ENCODE measurements at regions not wholly inside any gene's neighbourhood (a gene's known extent, or its start where the extent isn't known, plus 50 kb on each side); places are given as distances from the start of the nearest gene placed in this dataset.

DNA sequence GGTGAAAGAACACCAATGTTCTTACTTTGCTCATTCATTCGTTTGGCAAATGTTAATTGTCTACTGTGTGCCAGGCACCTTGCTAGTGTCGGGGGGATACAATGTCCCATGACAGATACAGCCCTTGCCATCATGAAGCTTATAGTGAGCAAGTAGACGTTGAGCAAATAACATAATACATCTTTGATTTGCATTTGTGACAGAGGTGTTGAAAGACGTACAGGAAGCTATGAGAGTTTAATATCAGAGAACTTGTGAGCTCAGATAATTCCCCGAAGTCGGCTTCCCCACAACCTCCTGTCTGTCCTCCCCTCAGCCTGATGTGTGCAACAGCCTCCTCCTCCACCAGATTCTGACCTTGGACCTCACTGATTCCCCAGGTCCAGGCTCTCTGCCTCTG lies 138.0 kb upstream of the SDK2 start:
- ATAC-seq = no peak
- Mint-ChIP-seq H3K36me3 (no peaks in the 10 kb centered on the region), H3K4me1 (no peaks in the 10 kb centered on the region), H3K27ac (no peak overlapping the region), H3K9me3 (no peaks in the 10 kb centered on the region), H3K4me3 (no peak overlapping the region)
- DNase-seq (ENCODE audit: low spot score in 2 of 2) = no peak

DNA sequence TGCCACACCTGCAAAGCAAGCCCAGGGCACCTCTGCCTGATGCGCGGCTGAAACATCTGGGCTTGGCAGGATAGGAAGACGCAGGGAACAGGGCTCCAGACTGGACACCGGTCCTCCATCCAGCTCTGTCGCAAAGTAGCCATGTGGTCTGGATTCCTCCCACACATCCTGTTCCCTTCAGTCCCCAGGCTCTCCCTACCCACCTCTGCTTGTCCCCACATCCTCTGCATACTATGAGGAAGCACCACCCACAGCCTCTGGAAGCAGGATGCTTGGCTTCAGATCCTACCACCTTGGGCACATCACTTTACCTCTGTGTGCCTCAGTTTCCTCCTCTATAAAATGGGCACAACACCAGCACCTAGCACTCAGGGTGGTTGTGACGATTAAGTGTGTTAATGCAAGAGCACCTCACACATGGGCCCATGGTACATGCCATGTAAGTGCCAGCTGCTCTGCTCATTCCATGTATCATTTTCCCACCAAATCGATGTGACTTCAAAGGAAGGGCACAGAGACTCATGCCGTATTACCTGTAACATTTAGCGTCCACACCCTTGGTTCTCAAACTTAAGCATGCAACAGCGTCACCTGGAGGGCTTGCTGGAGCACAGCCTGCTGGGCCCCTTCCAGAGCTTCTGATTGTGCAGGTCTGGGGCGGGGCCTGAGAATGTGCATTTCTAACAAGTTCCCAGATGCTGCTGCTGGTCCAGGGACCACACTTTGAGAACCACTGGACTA lies 138.6 kb upstream of the SDK2 start:
- Mint-ChIP-seq H3K27ac (no peak overlapping the region), H3K4me3 (no peak overlapping the region), H3K9me3 (no peaks in the 10 kb centered on the region), H3K36me3 (no peaks in the 10 kb centered on the region), H3K4me1 (no peaks in the 10 kb centered on the region)
- no peak for ATAC-seq
- no peak for DNase-seq (ENCODE audit: low spot score in 2 of 2)

DNA sequence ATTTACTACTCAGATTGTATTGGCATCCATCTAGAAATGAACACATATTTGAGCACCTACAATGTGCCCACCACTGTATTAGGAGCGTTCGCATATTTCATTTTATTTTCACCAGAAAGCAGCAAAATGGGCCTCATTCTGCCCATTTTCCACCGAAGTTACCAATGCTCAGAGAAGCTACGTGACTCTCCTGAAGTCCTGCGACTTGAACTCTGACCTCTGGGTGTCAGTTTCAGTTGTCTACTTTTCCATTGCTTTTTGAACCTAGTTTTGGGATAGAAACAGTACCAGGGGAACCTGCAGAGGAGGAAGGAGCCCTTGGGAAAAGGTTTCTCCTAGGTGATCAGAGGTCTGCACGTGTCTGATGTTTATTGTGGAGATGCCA lies 139.1 kb upstream of the SDK2 start:
- no peaks in the 10 kb centered on the region for H3K4me1 Mint-ChIP-seq
- ATAC-seq (no peak), DNase-seq (ENCODE audit: low spot score in 2 of 2) (no peak)

DNA sequence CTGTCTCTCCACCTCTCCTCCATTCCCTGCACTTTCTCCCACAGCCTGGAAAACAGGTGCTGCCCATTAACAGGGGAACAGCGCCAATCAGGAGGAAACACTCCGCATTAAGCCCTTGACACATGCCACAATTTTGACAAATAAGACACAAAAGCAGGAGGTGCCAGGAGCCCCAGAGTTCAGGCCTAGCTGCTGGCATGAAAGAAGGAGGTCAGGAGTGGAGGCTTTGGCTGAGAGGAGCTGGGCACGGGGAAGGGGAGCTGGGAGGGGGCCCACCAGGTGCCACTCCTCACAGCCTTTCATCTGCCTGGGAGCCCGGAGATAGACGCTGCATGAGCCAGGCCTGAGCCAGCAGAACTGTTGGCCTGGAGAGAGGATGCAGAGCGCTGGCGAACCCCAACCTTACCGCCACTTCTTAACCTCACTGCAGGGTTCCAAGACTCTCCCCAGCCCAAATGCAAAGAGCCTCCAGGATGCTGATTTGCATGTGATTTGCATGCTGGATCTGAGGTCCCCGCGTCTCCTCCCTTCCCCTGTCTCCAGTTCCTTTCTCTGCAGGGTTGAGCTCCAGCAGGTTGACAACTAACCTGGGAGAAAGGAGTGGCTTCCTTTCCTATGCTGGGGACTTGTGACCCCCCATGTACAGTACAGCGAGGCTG lies 139.8 kb upstream of the SDK2 start:
- H3K4me3 Mint-ChIP-seq = no peak overlapping the region
- H3K36me3 Mint-ChIP-seq = no peaks in the 10 kb centered on the region
- ATAC-seq (no peak), DNase-seq (ENCODE audit: low spot score in 2 of 2) (no peak)
- no peak overlapping the region for H3K27ac Mint-ChIP-seq
- no peaks in the 10 kb centered on the region for H3K4me1 Mint-ChIP-seq
- H3K9me3 Mint-ChIP-seq = no peaks in the 10 kb centered on the region

More for the DNA sequence above, 139.1 kb upstream of the SDK2 start:
- no peaks in the 10 kb centered on the region for H3K9me3 Mint-ChIP-seq
- no peak overlapping the region for H3K27ac Mint-ChIP-seq
- H3K36me3 Mint-ChIP-seq = no peaks in the 10 kb centered on the region
- no peak overlapping the region for H3K4me3 Mint-ChIP-seq

DNA sequence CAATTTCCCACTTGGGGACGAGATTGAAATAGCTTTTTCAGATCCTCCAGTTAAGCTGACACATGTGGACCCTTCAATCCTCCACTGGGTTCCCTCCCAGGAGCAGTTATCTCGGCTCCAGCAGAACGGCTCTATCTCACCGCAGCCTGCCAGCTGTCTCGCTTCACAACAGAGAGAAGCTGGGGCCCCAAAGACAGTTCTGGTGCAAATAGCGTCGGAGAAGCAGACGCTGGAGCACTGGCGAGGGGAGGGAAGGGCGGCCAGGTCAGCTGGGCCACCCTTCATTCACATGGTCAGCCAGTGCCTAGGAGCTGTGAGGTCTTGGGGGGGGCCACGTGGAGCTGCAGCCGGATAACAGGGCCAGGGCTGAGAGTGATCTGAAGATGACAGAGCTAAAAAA lies 141.3 kb upstream of the SDK2 start:
- no peaks in the 10 kb centered on the region for H3K4me1 Mint-ChIP-seq
- DNase-seq (ENCODE audit: low spot score in 2 of 2) = no peak
- H3K4me3 Mint-ChIP-seq = no peak overlapping the region
- no peak for ATAC-seq
- no peaks in the 10 kb centered on the region for H3K36me3 Mint-ChIP-seq
- H3K9me3 Mint-ChIP-seq = no peaks in the 10 kb centered on the region
- no peak overlapping the region for H3K27ac Mint-ChIP-seq

DNA sequence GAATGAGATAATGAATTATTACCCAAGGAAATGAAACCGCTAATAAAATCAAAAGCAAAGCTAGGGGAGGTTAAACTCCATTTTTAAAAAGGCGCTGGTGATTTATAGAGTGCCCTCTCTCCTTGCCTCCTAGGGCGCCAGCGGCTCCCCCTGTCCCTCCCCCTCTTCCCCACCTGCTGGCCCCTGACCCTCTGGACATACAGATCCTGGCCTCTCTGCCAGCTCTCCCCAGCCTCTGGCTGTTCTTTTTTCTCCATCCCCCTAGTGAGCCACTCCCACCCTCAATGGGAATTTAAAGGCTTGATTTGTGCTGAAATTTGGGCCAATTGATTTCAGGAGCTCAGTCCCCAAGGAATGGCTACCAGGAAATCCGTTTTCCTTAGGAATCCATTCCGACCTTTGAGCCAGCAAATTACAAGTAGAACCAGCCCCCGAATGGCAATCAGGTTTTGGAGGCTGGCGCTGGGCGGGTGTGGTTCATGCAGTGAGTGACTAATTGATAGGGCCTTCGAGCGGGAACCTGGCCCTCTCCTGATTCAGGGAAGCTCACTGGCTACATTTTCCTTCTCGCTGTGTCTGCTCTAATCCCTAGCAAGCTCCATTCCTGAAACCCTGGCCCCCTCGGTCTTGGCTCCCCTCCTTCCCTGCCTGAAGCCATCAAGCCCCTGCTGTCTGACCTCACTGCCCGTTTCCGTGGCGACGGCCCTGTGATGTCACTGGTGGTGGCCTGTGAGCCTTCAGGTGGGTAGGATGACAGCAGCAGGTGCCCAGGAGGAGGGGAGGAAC lies 141.9 kb upstream of the SDK2 start:
- ATAC-seq (no peak), DNase-seq (ENCODE audit: low spot score in 2 of 2) (no peak)
- Mint-ChIP-seq H3K4me3 (no peak overlapping the region), H3K36me3 (no peaks in the 10 kb centered on the region), H3K9me3 (no peaks in the 10 kb centered on the region), H3K27ac (no peak overlapping the region), H3K4me1 (no peaks in the 10 kb centered on the region)

- H3K36me3 Mint-ChIP-seq = no peaks in the 10 kb centered on the region
- no peaks in the 10 kb centered on the region for H3K9me3 Mint-ChIP-seq
- H3K4me1 Mint-ChIP-seq = no peaks in the 10 kb centered on the region
- no peak overlapping the region for H3K4me3 Mint-ChIP-seq
- ATAC-seq (no peak), DNase-seq (ENCODE audit: low spot score in 2 of 2) (no peak)
- no peak overlapping the region for H3K27ac Mint-ChIP-seq
Observed at GRCh38 chr17:73787076-73788059, 143.1 kb upstream of the SDK2 start.

GRCh38 chr17:73788111-73788510 lies 143.9 kb upstream of the SDK2 start:
- Mint-ChIP-seq H3K9me3 (no peaks in the 10 kb centered on the region), H3K36me3 (no peaks in the 10 kb centered on the region), H3K4me1 (no peaks in the 10 kb centered on the region), H3K4me3 (no peak overlapping the region), H3K27ac (no peak overlapping the region)
- no peak for ATAC-seq
- no peak for DNase-seq (ENCODE audit: low spot score in 2 of 2)

DNA sequence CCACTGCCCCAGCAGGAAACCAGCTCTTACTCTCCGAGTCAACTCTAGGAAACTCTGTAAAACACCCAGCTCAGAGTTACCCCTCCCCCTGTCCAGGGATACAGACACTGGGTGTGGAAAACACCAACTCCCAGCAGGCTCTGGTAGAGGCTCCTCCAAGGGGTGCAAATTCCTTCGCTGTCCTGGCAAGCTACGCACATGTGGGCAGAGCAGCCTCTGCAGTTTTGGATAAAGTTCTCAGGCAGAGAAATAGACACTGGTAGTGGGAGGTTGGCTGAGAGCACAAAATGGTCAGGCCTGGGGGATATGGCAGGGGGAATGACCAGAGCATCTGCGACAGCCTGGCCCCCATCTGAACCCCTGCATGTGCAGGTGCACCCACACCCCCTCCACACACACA lies 146.9 kb upstream of the SDK2 start:
- no peak overlapping the region for H3K27ac Mint-ChIP-seq
- no peak overlapping the region for H3K4me3 Mint-ChIP-seq
- no peaks in the 10 kb centered on the region for H3K36me3 Mint-ChIP-seq
- ATAC-seq (no peak), DNase-seq (ENCODE audit: low spot score in 2 of 2) (no peak)
- H3K4me1 Mint-ChIP-seq = no peaks in the 10 kb centered on the region
- no peaks in the 10 kb centered on the region for H3K9me3 Mint-ChIP-seq

DNA sequence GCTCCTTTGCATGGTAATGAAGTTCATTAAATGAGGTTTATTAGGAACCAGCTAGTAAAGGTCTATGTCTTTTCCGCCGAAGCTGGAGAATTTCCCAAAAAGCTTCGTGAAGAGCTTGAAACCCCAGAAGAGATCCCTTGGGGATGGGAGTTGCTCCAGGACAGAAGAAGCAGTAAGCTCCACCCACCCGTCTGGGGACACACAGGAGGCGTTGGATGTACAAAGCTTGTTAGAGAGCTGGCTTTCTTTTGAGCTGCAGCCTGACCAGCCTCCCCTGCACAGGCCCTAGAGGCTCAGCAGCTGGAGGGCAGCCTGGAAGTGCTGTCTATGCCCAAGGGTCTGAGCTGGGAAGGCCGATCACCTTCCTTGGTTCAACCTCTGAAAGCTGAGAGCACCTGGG lies 147.4 kb upstream of the SDK2 start:
- Mint-ChIP-seq H3K4me1 (no peaks in the 10 kb centered on the region), H3K9me3 (no peaks in the 10 kb centered on the region), H3K4me3 (no peak overlapping the region), H3K27ac (no peak overlapping the region), H3K36me3 (no peaks in the 10 kb centered on the region)
- DNase-seq (ENCODE audit: low spot score in 2 of 2) = no peak
- no peak for ATAC-seq

DNA sequence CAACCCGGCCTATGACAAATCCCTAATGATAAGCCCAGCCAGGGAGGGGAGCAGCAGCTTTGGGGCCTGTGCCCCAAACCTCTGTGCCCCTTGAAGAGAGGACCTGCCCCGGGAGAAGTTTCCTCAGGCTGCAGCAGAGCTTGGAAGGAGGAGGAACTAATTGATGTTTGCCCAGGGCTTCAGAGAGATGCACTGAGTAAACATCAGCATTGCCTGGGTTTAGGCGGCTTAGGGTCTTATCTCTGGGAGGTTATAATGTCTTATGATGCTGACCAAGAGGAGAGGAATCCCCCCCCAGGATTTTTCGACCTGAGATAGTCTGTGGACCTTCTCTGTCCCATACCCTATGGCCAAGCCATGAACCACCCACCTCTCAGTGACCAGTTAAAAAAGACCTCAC lies 148.7 kb upstream of the SDK2 start:
- ATAC-seq (no peak), DNase-seq (ENCODE audit: low spot score in 2 of 2) (no peak)
- Mint-ChIP-seq H3K9me3 (no peaks in the 10 kb centered on the region), H3K4me1 (no peaks in the 10 kb centered on the region), H3K36me3 (no peaks in the 10 kb centered on the region), H3K4me3 (no peak overlapping the region), H3K27ac (no peak overlapping the region)

- H3K36me3 Mint-ChIP-seq = no peaks in the 10 kb centered on the region
- H3K4me1 Mint-ChIP-seq = no peaks in the 10 kb centered on the region
- no peak overlapping the region for H3K4me3 Mint-ChIP-seq
- DNase-seq (ENCODE audit: low spot score in 2 of 2) = no peak
- no peak for ATAC-seq
- no peaks in the 10 kb centered on the region for H3K9me3 Mint-ChIP-seq
- no peak overlapping the region for H3K27ac Mint-ChIP-seq
Observed at GRCh38 chr17:73794336-73794735, 150.1 kb upstream of the SDK2 start.

- H3K9me3 Mint-ChIP-seq = no peaks in the 10 kb centered on the region
- H3K4me3 Mint-ChIP-seq = no peak overlapping the region
- H3K36me3 Mint-ChIP-seq = no peaks in the 10 kb centered on the region
- ATAC-seq (no peak), DNase-seq (ENCODE audit: low spot score in 2 of 2) (no peak)
- no peaks in the 10 kb centered on the region for H3K4me1 Mint-ChIP-seq
- H3K27ac Mint-ChIP-seq = no peak overlapping the region
Observed at GRCh38 chr17:73795730-73796129, 151.5 kb upstream of the SDK2 start.

- no peak for DNase-seq (ENCODE audit: low spot score in 2 of 2)
- ATAC-seq = no peak
- no peaks in the 10 kb centered on the region for H3K36me3 Mint-ChIP-seq
- no peak overlapping the region for H3K4me3 Mint-ChIP-seq
- no peak overlapping the region for H3K27ac Mint-ChIP-seq
- H3K4me1 Mint-ChIP-seq = no peaks in the 10 kb centered on the region
- peaks cover 6% of the 10 kb centered on the region for H3K9me3 Mint-ChIP-seq
Observed at GRCh38 chr17:73797594-73798110, 153.4 kb upstream of the SDK2 start.
